Cerebellar nuclear complex (tissue), 1 donor: ENCODE measurements at regions not wholly inside any gene's neighbourhood (a gene's known extent, or its start where the extent isn't known, plus 50 kb on each side); places are given as distances from the start of the nearest gene placed in this dataset.

Experiments used
- DNase-seq, 2 experiments: peaks; one replicate each; lab custom pipeline; 2025; lab: John Stamatoyannopoulos, UW

GRCh38 chr10:120983721-120984120, 132.6 kb downstream of the WDR11 start:
- no peak for DNase-seq

DNA sequence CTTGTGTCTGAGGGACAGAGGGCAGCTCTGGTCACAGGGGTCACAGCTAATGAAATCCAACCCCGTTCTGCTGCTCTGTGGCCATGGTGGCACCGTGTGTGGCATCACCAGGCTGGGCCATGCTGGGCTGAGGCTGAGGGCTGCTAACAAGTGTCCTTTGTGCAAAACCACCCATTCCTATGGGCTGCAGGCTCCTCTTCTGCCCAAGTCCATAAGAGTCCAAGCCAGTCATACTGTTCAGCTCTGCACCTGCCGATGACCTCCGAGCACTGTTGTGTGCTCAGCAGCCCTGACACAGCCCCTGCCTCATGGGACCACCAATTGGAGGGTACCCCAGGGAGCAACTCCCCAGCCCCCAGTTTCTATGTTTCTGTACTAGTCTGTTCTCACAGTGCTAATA, 133.1 kb downstream of the WDR11 start:
- no peak for DNase-seq

- DNase-seq = no peak
These were observed 136.2 kb downstream of the WDR11 start for GRCh38 chr10:120987359-120987758.

- no peak for DNase-seq
These were observed 137.6 kb downstream of the WDR11 start for GRCh38 chr10:120988751-120989150.

GRCh38 chr10:120989279-120989678, 138.1 kb downstream of the WDR11 start:
- no peak for DNase-seq

DNA sequence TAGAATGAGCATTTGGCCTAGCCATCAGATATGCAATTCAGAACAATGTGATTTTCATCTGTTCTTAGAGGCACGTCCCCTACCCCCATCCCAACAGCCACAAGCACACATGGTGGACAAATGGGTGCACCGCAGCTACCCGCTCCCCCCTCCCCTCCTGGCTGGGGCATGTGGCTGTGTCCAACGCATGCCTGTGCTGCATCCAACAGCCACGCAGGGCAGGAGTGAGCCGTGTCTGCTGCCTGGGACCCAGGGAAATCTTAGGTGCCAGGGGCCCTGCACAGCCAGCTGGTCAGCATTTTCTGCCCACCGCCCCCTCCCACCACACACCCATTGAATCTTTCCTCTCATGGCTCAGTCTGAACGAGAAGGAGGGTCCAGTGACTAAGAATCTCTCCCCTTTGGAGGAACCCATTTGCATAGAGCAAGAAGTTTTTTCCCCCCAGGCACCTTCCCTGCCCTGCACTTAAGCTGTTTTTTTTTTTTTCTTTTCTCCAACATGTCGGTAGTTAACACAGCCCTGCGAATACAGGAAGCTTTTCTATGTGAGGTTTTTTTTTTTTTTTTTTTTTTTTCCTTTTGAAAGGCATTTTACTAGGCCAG, 138.9 kb downstream of the WDR11 start:
- DNase-seq = no peak

GRCh38 chr10:120990831-120991230, 139.7 kb downstream of the WDR11 start:
- no peak for DNase-seq

DNA sequence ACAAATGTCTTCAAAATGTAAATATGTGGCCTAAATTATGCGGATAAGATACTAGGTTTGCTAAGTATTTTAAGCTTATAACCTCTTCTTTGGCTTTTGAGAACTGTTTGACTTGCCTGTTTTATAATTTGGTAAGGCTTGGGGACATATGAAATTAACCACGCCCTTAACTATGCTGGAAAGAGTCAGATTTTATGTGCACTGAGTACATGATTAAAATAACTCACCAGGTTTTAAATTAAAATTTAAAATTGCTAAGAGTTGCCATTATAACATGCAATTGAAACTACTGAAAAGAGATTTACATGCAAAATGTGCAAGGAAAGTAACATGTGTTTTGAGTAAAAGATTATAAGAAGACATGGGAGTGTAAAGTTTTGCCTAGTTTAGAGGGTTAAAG, 141.9 kb downstream of the WDR11 start:
- DNase-seq = no peak

DNA sequence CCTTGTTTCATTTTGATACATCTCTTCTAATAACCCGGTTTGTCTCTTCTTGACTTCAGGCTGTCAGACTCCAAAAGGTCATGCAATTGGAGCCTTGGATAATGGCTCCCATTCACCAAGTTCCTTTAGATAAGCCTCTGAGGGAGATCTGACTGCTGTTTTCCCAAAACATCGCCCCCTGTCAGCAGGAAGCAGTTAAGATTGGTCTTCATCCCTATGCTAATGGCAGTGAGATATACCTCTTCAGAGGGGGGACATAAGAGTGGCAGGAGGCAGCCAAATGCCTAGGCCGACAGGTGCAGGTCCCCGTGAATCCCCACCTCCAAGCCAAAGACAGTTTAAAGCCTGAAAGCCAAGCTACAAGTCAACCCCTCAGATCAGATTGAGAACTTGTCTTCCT, 144.6 kb downstream of the WDR11 start:
- DNase-seq = no peak

GRCh38 chr10:120996456-120997034, 145.4 kb downstream of the WDR11 start:
- no peak for DNase-seq

DNA sequence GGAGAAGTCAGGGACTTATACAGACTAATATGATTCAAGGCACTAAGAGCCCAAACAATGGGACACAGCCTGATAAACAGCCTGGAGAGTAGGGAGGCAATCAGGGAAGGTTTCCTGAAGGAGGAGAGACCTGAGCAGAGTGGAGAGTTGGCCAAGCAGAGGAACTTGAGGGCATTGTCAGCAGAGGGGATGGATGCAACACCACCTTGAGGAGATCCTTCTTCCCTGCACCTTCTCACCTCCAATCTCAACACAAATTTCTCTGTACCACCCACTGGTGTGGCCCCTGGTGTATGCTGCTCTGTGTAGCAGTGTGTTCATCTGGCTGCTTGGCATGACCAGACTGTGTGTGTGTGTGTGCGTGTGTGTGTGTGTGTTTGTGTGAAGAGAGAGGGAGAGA, 146.2 kb downstream of the WDR11 start:
- DNase-seq = no peak

DNA sequence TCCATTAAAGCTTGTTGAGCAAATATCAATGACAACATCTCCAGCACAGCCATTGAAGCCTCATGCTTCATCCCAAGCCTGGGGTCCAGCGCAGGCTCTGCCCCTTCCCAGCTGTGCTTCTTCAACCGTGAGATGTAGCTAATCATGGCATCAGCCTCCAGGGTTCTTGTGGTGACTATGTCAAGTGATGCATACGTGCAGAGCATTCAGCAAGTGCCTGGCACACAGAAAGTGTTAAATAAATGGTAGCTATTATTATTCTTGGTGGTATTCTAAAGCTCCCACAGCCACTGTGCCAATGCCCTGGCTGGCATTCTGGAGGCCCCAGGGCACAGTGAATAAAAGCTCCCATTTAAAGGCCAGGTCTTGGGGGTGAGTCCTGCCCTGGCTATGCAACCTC, 146.6 kb downstream of the WDR11 start:
- no peak for DNase-seq

DNA sequence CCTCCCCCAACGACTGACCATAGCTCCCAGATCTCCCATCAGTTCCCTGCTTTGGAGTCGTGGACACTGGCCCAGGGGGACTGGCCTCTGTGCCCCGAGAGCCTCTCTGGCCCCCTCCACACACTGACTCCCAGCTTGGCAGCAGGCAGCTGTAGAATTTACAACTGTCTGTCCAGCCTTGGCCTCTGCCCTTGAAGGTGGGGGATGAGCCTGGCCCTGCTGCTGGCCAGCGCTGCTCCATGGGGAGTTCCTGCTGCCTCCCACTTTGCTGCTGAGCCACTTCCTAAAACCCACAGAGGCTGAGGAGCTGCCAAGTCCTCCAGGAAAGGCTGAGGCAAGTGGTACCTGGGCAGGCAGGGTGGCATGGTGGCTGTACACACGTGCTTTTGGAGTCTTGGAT, 147.1 kb downstream of the WDR11 start:
- DNase-seq = no peak

DNA sequence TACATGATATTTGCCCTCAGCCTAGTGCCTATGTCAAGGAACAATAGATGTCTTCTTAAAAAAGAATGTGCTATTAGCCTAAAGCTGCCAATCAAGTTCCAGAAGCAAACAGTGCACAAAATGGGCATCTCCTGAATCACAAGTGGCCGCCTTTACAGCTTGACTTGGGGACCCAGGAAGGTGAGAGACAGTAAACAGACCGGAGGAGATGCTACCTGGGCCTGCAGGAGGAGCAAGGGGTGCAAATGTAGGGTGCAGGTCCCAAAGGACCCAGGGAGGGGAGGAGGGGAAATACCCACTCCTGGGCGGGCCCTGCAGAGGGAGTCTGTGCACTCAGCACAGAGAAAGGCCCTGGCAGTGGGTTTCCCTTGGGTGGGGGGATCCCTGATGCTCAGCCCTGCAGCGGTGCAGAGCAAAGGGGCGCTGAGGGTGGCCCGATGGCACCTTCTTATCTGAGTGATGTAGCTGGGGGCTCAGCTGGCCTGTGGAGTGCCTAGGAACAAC, 147.7 kb downstream of the WDR11 start:
- no peak for DNase-seq

DNA sequence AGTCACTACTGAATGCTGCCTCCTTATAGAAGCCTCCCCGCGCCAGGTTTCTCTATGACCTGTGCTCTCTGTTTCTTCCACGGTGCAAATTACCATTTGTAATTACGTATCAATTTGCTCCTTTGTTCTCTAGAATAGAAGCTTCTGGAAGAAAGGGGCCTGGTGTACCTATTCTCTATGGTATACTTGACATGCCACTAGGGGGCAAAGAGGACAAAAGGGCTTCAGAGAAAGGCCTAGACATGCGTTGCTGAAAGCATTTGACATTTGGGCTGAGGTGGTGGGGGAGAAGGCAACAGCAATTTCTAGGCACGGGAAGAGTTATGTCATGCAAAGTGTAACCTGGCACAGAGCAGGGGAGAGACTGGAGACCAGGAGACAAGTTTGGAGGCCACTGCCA, 148.7 kb downstream of the WDR11 start:
- no peak for DNase-seq

GRCh38 chr10:121002586-121003205, 151.5 kb downstream of the WDR11 start:
- DNase-seq = no peak

DNA sequence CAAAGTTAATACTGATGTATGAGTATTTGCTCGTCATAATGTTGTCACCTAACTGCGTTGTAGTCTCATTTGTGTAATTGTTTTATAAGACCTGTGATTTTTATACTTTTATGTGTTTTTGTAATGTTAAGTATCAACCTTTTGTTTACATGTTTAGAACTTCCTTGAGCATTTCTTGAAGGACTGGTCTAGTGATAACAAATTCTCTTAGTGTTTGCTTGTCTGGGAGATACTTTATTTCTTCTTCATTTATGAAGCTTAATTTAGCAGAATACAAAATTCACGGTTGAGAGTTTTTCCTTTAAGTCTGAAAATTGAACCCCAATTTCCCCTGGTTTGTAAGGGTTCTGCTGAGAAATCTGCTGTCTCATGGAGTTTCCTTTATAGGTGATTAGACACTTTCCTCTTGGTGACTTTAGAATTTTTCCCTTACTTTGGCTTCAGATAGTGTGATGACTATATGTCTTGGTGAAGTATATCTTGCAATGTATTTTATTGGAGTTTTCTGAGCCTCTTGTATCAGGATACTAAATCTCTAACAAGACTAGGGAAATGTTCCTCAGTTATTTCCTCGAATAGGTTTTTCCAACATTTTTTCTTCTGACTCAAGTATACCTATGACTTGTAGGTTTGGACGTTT, 154.9 kb downstream of the WDR11 start:
- DNase-seq = no peak

DNA sequence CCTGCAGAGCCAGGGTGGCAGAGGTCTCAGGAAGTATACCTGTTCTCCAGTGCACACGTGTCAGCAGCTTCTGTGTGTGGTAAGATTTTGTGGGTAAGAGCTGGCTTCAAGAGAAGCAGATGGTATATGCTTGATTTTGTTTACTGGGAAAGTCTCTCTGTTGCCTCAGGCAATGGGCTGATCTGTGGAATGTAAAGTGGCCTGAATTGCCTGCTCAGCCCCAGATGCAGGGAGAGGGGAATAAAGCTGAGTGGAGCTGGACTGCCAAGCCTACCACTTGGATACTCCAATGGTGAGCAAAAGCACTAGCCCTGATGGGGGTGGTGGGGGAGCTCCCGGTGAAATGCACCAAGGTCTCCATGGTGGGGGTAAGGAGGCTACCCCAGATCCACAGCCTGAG, 156.1 kb downstream of the WDR11 start:
- no peak for DNase-seq

DNA sequence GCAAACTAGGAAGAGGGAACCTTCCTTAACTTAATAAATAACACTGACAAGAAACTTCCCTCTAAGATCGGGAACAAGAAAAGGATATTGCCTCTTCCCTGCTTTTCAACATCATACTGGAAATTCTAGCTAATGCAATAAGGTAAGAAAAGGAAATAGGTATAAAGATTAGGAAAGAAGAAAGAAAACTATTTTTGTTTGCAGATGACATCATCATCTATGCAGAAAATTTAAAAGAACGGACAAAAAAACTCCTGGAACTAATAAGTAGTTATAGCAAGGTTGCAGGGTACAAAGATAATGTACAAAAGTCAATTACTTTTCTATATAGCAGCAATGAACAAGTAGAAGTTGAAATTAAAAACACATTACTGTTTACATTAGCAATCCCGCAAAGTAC, 164.8 kb downstream of the WDR11 start:
- no peak for DNase-seq

DNA sequence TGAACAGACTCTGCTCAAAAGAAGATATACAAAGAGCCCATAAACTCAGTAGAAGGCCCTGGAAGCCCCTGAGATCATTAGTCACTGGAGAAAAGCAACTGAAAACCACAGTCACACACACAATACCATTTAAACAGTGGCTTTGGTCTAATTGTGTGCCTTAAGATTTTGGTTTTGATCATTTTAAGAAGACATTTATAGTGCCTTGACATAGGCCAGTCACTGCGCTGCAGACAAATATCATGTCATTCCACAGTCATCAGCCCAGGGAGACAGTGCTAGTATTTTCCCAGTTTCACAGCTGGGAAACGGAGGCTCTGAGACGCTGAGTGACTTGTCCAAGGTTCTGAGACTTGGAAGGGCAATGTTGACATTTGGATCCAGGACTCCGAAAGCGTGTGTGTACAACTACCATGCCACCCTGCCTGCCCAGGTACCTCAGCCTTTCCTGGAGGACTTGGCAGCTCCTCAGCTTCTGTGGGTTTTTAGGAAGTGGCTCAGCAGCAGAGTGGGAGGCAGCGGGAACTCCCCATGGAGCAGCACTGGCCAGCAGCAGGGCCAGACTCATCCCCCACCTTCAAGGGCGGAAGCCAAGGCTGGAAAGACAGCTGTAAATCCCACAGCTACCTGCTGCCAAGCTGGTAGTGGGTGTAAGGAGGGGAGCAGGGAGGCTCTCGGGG, 173.9 kb downstream of the WDR11 start:
- DNase-seq = no peak

- DNase-seq = no peak
These were observed 174.6 kb downstream of the WDR11 start for GRCh38 chr10:121025731-121026130.

GRCh38 chr10:121027371-121027770, 176.2 kb downstream of the WDR11 start:
- DNase-seq = no peak

GRCh38 chr10:121032460-121032859, 181.3 kb downstream of the WDR11 start:
- no peak for DNase-seq
